ENCODE measurements at regions not wholly inside any gene's neighbourhood (a gene's known extent, or its start where the extent isn't known, plus 50 kb on each side); places are given as distances from the start of the nearest gene placed in this dataset.

DNA sequence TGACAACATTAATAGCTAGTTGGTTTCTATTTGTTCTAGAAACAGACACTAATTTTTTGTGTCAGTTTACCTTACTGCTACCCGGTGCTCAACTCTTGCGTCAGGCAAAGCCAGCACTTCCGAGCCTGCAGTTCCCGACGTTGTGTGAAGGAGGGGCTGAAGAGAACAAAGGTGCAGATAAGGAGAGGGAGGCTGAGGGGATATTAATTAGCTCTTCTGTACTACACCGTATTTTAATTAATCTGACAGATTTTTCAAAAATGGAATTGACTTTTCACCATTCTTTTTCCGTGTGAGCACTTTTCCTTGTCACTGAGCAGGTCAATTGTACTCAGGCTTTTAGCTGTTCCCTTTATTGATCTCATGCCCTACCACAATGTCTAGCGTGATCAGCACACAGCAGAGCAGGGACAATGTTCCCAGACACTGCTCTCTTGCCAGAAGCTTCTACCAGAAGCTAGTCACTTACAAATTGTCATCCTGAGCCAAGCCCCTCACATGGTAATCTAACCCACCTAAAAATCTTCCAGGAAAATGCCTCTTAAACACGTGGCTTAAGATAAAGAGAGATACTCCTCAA lies 650.5 kb upstream of the MKI67 start:
- Histone ChIP-seq H3K4me3 (ENCODE audit: low read depth in 1 of 2, low read length in 2 of 2) (no peak overlapping the region), H3K9me3 (ENCODE audit: insufficient read depth, low read length, severe bottlenecking) (no peaks in the 10 kb centered on the region), H3K4me2 (ENCODE audit: insufficient read depth, low read length) (no peak overlapping the region), H3K79me2 (ENCODE audit: insufficient read depth, low read length) (no peaks in the 10 kb centered on the region), H3K4me1 (ENCODE audit: insufficient read depth, low read length) (peaks cover 13% of the 10 kb centered on the region; the same call in 1 of the 2 replicates), H2AFZ (ENCODE audit: low read depth, low read length) (no peak overlapping the region), H3K36me3 (ENCODE audit: insufficient read depth, low read length) (no peaks in the 10 kb centered on the region), H3K27ac (ENCODE audit: low read length) (no peak overlapping the region), H3K27me3 (ENCODE audit: insufficient read depth, low read length, poor library complexity) (no peaks in the 10 kb centered on the region), H4K20me1 (ENCODE audit: insufficient read depth, low read length) (no peaks in the 10 kb centered on the region), H3K9ac (ENCODE audit: low read depth, low read length) (no peak overlapping the region)
- DNase-seq (no peak), ATAC-seq (ENCODE audit: insufficient read depth, low read depth) (no peak)
- TF ChIP-seq EZH2 (IDR thresholded peaks at IDR 0.05; ENCODE audit: borderline replicate concordance, low read depth, low read length, severe bottlenecking) (no peak), CTCF (IDR thresholded peaks at IDR 0.05; ENCODE audit: borderline replicate concordance, extremely low read depth, low read length, poor library complexity, severe bottlenecking) (no peak)

DNA sequence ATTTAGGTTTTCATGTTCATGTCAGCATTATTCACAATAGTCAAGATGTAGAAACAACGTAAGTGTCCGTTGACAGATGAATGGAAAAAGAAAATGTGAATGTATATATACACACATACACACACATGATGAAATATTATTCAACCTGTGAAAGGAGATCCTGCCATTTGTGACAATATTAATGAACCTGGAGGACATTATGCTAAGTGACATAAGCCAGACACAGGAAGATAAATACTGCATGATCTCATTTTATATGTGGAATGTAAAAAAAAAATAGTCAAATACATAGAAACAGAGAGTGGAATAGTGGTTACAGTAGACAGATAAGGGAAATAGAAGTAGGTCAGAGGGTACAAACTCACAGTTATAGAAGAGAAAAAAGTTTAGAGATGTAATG lies 651.1 kb upstream of the MKI67 start:
- H3K27me3 ChIP-seq (ENCODE audit: insufficient read depth, low read length, poor library complexity): no peaks in the 10 kb centered on the region
- no peak overlapping the region for H3K9ac ChIP-seq (ENCODE audit: low read depth, low read length)
- no peak overlapping the region for H3K4me3 ChIP-seq (ENCODE audit: low read depth in 1 of 2, low read length in 2 of 2)
- H3K79me2 ChIP-seq (ENCODE audit: insufficient read depth, low read length): no peaks in the 10 kb centered on the region
- H3K27ac ChIP-seq (ENCODE audit: low read length): no peak overlapping the region
- no peaks in the 10 kb centered on the region for H4K20me1 ChIP-seq (ENCODE audit: insufficient read depth, low read length)
- no peaks in the 10 kb centered on the region for H3K9me3 ChIP-seq (ENCODE audit: insufficient read depth, low read length, severe bottlenecking)
- peaks cover 15% of the 10 kb centered on the region; the same call in 1 of the 2 replicates for H3K4me1 ChIP-seq (ENCODE audit: insufficient read depth, low read length)
- ATAC-seq (ENCODE audit: insufficient read depth, low read depth) (no peak), DNase-seq (no peak)
- TF ChIP-seq EZH2 (IDR thresholded peaks at IDR 0.05; ENCODE audit: borderline replicate concordance, low read depth, low read length, severe bottlenecking) (no peak), CTCF (IDR thresholded peaks at IDR 0.05; ENCODE audit: borderline replicate concordance, extremely low read depth, low read length, poor library complexity, severe bottlenecking) (no peak)
- no peaks in the 10 kb centered on the region for H3K36me3 ChIP-seq (ENCODE audit: insufficient read depth, low read length)
- no peak overlapping the region for H3K4me2 ChIP-seq (ENCODE audit: insufficient read depth, low read length)
- H2AFZ ChIP-seq (ENCODE audit: low read depth, low read length): no peak overlapping the region

GRCh38 chr10:128779416-128779815 lies 653.2 kb upstream of the MKI67 start:
- DNase-seq (no peak), ATAC-seq (ENCODE audit: insufficient read depth, low read depth) (no peak)
- Histone ChIP-seq H3K4me2 (ENCODE audit: insufficient read depth, low read length) (no peak overlapping the region), H3K9me3 (ENCODE audit: insufficient read depth, low read length, severe bottlenecking) (no peaks in the 10 kb centered on the region), H3K4me1 (ENCODE audit: insufficient read depth, low read length) (peaks cover 15% of the 10 kb centered on the region; the same call in 1 of the 2 replicates), H3K79me2 (ENCODE audit: insufficient read depth, low read length) (no peaks in the 10 kb centered on the region), H2AFZ (ENCODE audit: low read depth, low read length) (no peak overlapping the region), H3K9ac (ENCODE audit: low read depth, low read length) (no peak overlapping the region), H3K27ac (ENCODE audit: low read length) (no peak overlapping the region), H3K36me3 (ENCODE audit: insufficient read depth, low read length) (no peaks in the 10 kb centered on the region), H3K4me3 (ENCODE audit: low read depth in 1 of 2, low read length in 2 of 2) (no peak overlapping the region), H3K27me3 (ENCODE audit: insufficient read depth, low read length, poor library complexity) (no peaks in the 10 kb centered on the region), H4K20me1 (ENCODE audit: insufficient read depth, low read length) (no peaks in the 10 kb centered on the region)
- TF ChIP-seq CTCF (IDR thresholded peaks at IDR 0.05; ENCODE audit: borderline replicate concordance, extremely low read depth, low read length, poor library complexity, severe bottlenecking): no peak
- no peak for TF ChIP-seq EZH2 (IDR thresholded peaks at IDR 0.05; ENCODE audit: borderline replicate concordance, low read depth, low read length, severe bottlenecking)
